ENCODE measurements at regions not wholly inside any gene's neighbourhood (a gene's known extent, or its start where the extent isn't known, plus 50 kb on each side); places are given as distances from the start of the nearest gene placed in this dataset.

GRCh38 chr3:30185872-30186271, 420.5 kb upstream of the TGFBR2 start (continued):
- TF ChIP-seq CSDC2 (CRISPR knock-in tag; IDR thresholded peaks at IDR 0.05) (no peak), ARNTL (CRISPR knock-in tag; IDR thresholded peaks at IDR 0.05; ENCODE audit: borderline replicate concordance, low read depth) (no peak), PPARA (CRISPR knock-in tag; IDR thresholded peaks at IDR 0.05; ENCODE audit: borderline replicate concordance) (no peak), ZFP30 (CRISPR knock-in tag; IDR thresholded peaks at IDR 0.05) (no peak)

GRCh38 chr3:30186741-30187219, 419.6 kb upstream of the TGFBR2 start:
- ATAC-seq = peak; percentile 73
- TF ChIP-seq ZFP3 (CRISPR knock-in tag; IDR thresholded peaks at IDR 0.05) = no peak
- peak; percentile 75; the same call in 1 of the 2 replicates for TF ChIP-seq TOX (CRISPR knock-in tag; IDR thresholded peaks at IDR 0.05; ENCODE audit: borderline replicate concordance)
- TF ChIP-seq ISL1 (CRISPR knock-in tag; IDR thresholded peaks at IDR 0.05) = peak; percentile 33; the same call in 1 of the 2 replicates

- ATAC-seq = peak; percentile 66
- TF ChIP-seq ZFP3 (CRISPR knock-in tag; IDR thresholded peaks at IDR 0.05) = no peak
- no peak for TF ChIP-seq PATZ1 (CRISPR knock-in tag; IDR thresholded peaks at IDR 0.05; ENCODE audit: borderline replicate concordance)
- TF ChIP-seq ZNF70 (CRISPR knock-in tag; IDR thresholded peaks at IDR 0.05) = no peak
- TF ChIP-seq BACH2 (CRISPR knock-in tag; IDR thresholded peaks at IDR 0.05; ENCODE audit: borderline replicate concordance) = no peak
- TF ChIP-seq ZNF565 (CRISPR knock-in tag; conservative IDR thresholded peaks at IDR 0.05; ENCODE audit: low read depth) = no peak
- no peak for TF ChIP-seq CSDC2 (CRISPR knock-in tag; IDR thresholded peaks at IDR 0.05)
- TF ChIP-seq TSHZ2 (CRISPR knock-in tag; IDR thresholded peaks at IDR 0.05) = no peak
- no peak for TF ChIP-seq ISL1 (CRISPR knock-in tag; IDR thresholded peaks at IDR 0.05)
These were observed 419.0 kb upstream of the TGFBR2 start for GRCh38 chr3:30187366-30187765.

- TF ChIP-seq ZC3H10 (CRISPR knock-in tag; IDR thresholded peaks at IDR 0.05) = no peak
- TF ChIP-seq CSRNP3 (CRISPR knock-in tag; IDR thresholded peaks at IDR 0.05) = no peak
- TF ChIP-seq CREB5 (CRISPR knock-in tag; IDR thresholded peaks at IDR 0.05; ENCODE audit: low read depth) = no peak
- TF ChIP-seq TOX (CRISPR knock-in tag; IDR thresholded peaks at IDR 0.05; ENCODE audit: borderline replicate concordance) = no peak
- no peak for TF ChIP-seq GLIS3 (CRISPR knock-in tag; IDR thresholded peaks at IDR 0.05)
- TF ChIP-seq ISL1 (CRISPR knock-in tag; IDR thresholded peaks at IDR 0.05) = no peak
- no peak for TF ChIP-seq ZNF70 (CRISPR knock-in tag; IDR thresholded peaks at IDR 0.05)
- peak; percentile 52 for ATAC-seq
These were observed 417.7 kb upstream of the TGFBR2 start for GRCh38 chr3:30188713-30189112.

- no peak for ATAC-seq
- TF ChIP-seq ZFP3 (CRISPR knock-in tag; IDR thresholded peaks at IDR 0.05) = no peak
- TF ChIP-seq ARNTL (CRISPR knock-in tag; IDR thresholded peaks at IDR 0.05; ENCODE audit: borderline replicate concordance, low read depth) = no peak
- TF ChIP-seq ZC3H10 (CRISPR knock-in tag; IDR thresholded peaks at IDR 0.05) = no peak
- no peak for TF ChIP-seq ZNF565 (CRISPR knock-in tag; conservative IDR thresholded peaks at IDR 0.05; ENCODE audit: low read depth)
- no peak for TF ChIP-seq ZNF8 (CRISPR knock-in tag; IDR thresholded peaks at IDR 0.05)
- TF ChIP-seq SNAI2 (CRISPR knock-in tag; IDR thresholded peaks at IDR 0.05) = no peak
- TF ChIP-seq GLIS3 (CRISPR knock-in tag; IDR thresholded peaks at IDR 0.05) = no peak
- TF ChIP-seq RARB (CRISPR knock-in tag; IDR thresholded peaks at IDR 0.05) = no peak
- TF ChIP-seq BACH2 (CRISPR knock-in tag; IDR thresholded peaks at IDR 0.05; ENCODE audit: borderline replicate concordance) = no peak
- TF ChIP-seq OSR1 (CRISPR knock-in tag; IDR thresholded peaks at IDR 0.05) = no peak
- no peak for TF ChIP-seq ZNF70 (CRISPR knock-in tag; IDR thresholded peaks at IDR 0.05)
- TF ChIP-seq CSRNP3 (CRISPR knock-in tag; IDR thresholded peaks at IDR 0.05) = no peak
- TF ChIP-seq PPARA (CRISPR knock-in tag; IDR thresholded peaks at IDR 0.05; ENCODE audit: borderline replicate concordance) = no peak
- no peak for TF ChIP-seq PATZ1 (CRISPR knock-in tag; IDR thresholded peaks at IDR 0.05; ENCODE audit: borderline replicate concordance)
- no peak for TF ChIP-seq CREB5 (CRISPR knock-in tag; IDR thresholded peaks at IDR 0.05; ENCODE audit: low read depth)
- no peak for TF ChIP-seq ESRRG (CRISPR knock-in tag; IDR thresholded peaks at IDR 0.05)
- TF ChIP-seq CSDC2 (CRISPR knock-in tag; IDR thresholded peaks at IDR 0.05) = no peak
These were observed 416.5 kb upstream of the TGFBR2 start for GRCh38 chr3:30189900-30190299.

Measured in SK-N-SH treated with all-trans-retinoic acid at 6 μM for 48 hours (cell line).